ENCODE measurements at regions not wholly inside any gene's neighbourhood (a gene's known extent, or its start where the extent isn't known, plus 50 kb on each side); places are given as distances from the start of the nearest gene placed in this dataset.

GRCh38 chrX:7635604-7636003 is 207.4 kb upstream of the VCX start:
- no TSS peak for BruUV-seq (replicated peaks)
- no peaks in the 10 kb centered on the region for H3K4me1 ChIP-seq (ENCODE audit: control insufficient read depth, extremely low read depth, insufficient read depth, low read length)
- H3K36me3 ChIP-seq (ENCODE audit: control insufficient read depth in 2 of 2, extremely low read depth in 1 of 2, insufficient read depth in 2 of 2, low read length in 2 of 2): no peaks in the 10 kb centered on the region
- TF ChIP-seq JUN (IDR thresholded peaks at IDR 0.05; ENCODE audit: borderline replicate concordance, insufficient read depth, insufficient read length, low read depth) (no peak), GATA2 (IDR thresholded peaks at IDR 0.05; ENCODE audit: insufficient read depth, insufficient read length, low read depth, low read length) (no peak), POLR2AphosphoS5 (IDR thresholded peaks at IDR 0.05; ENCODE audit: insufficient read depth, low read depth, low read length) (no peak), POLR2A (IDR thresholded peaks at IDR 0.05; ENCODE audit: low read depth, low read length) (no peak), MYC (IDR thresholded peaks at IDR 0.05; ENCODE audit: low read depth, low read length) (no peak), CTCF (IDR thresholded peaks at IDR 0.05; ENCODE audit: extremely low read depth in 1 of 2, insufficient read depth in 1 of 2, low read depth in 1 of 2, low read length in 2 of 2) (no peak)
- no peak overlapping the region for H2AFZ ChIP-seq (ENCODE audit: low read depth, low read length)
- H4K20me1 ChIP-seq (replicated peaks; ENCODE audit: control insufficient read depth, extremely low read depth, insufficient read depth, low read length): no peaks in the 10 kb centered on the region
- dilution Hi-C loops (cut with MboI; ENCODE audit: extremely low pct_ligation_motif_present, low sequenced_read_pairs): no loop called here
- DNase-seq (ENCODE audit: low read depth, low spot score) (no peak), FAIRE-seq (no peak)
- POLR2A ChIA-PET: no interaction called here
- CTCF ChIA-PET: no interaction called here
- H3K9ac ChIP-seq (replicated peaks; ENCODE audit: extremely low read depth, insufficient read depth, low read length): no peak overlapping the region
- H3K27me3 ChIP-seq (ENCODE audit: control insufficient read depth in 2 of 2, insufficient read depth in 2 of 2, low read length in 2 of 2): no peaks in the 10 kb centered on the region
- H3K9me3 ChIP-seq (replicated peaks; ENCODE audit: control insufficient read depth, insufficient read depth, low read length): no peaks in the 10 kb centered on the region
- no peak overlapping the region for H3K4me3 ChIP-seq (replicated peaks in 1 of 3; ENCODE audit: insufficient read depth in 1 of 3, low read depth in 1 of 3, low read length in 3 of 3)
- no peak overlapping the region for H3K4me2 ChIP-seq (ENCODE audit: insufficient read depth, low read length)
- no peaks in the 10 kb centered on the region for H3K9me1 ChIP-seq (replicated peaks; ENCODE audit: control insufficient read depth, extremely low read depth, insufficient read depth, low read length)
- H3K27ac ChIP-seq (ENCODE audit: insufficient read depth, low read depth, low read length): no peak overlapping the region
- intact Hi-C loops (cut with micrococcal nuclease): no loop called here
- H3K79me2 ChIP-seq (ENCODE audit: control insufficient read depth, insufficient read depth, low read length): no peaks in the 10 kb centered on the region

- Histone ChIP-seq H3K9ac (replicated peaks; ENCODE audit: extremely low read depth, insufficient read depth, low read length) (no peak overlapping the region), H2AFZ (ENCODE audit: low read depth, low read length) (no peak overlapping the region), H3K9me3 (replicated peaks; ENCODE audit: control insufficient read depth, insufficient read depth, low read length) (no peaks in the 10 kb centered on the region), H3K27ac (ENCODE audit: insufficient read depth, low read depth, low read length) (no peak overlapping the region), H3K4me2 (ENCODE audit: insufficient read depth, low read length) (no peak overlapping the region), H3K36me3 (ENCODE audit: control insufficient read depth in 2 of 2, extremely low read depth in 1 of 2, insufficient read depth in 2 of 2, low read length in 2 of 2) (no peaks in the 10 kb centered on the region), H3K4me3 (replicated peaks in 1 of 3; ENCODE audit: insufficient read depth in 1 of 3, low read depth in 1 of 3, low read length in 3 of 3) (no peak overlapping the region), H3K4me1 (ENCODE audit: control insufficient read depth, extremely low read depth, insufficient read depth, low read length) (no peaks in the 10 kb centered on the region), H3K27me3 (ENCODE audit: control insufficient read depth in 2 of 2, insufficient read depth in 2 of 2, low read length in 2 of 2) (no peaks in the 10 kb centered on the region), H3K9me1 (replicated peaks; ENCODE audit: control insufficient read depth, extremely low read depth, insufficient read depth, low read length) (no peaks in the 10 kb centered on the region), H3K79me2 (ENCODE audit: control insufficient read depth, insufficient read depth, low read length) (no peaks in the 10 kb centered on the region), H4K20me1 (replicated peaks; ENCODE audit: control insufficient read depth, extremely low read depth, insufficient read depth, low read length) (no peaks in the 10 kb centered on the region)
- DNase-seq (ENCODE audit: low read depth, low spot score) (no peak), FAIRE-seq (no peak)
- POLR2A ChIA-PET: no interaction called here
- dilution Hi-C loops (cut with MboI; ENCODE audit: extremely low pct_ligation_motif_present, low sequenced_read_pairs) (no loop called here), intact Hi-C loops (cut with micrococcal nuclease) (no loop called here)
- CTCF ChIA-PET: no interaction called here
- no TSS peak for BruUV-seq (replicated peaks)
- TF ChIP-seq MAX (IDR thresholded peaks at IDR 0.05; ENCODE audit: insufficient read depth, insufficient read length) (no peak), EZH2 (IDR thresholded peaks at IDR 0.05; ENCODE audit: borderline replicate concordance, low read depth, low read length, severe bottlenecking) (no peak), CTCF (IDR thresholded peaks at IDR 0.05; ENCODE audit: extremely low read depth in 1 of 2, insufficient read depth in 1 of 2, low read depth in 1 of 2, low read length in 2 of 2) (no peak), POLR2A (IDR thresholded peaks at IDR 0.05; ENCODE audit: low read depth, low read length) (no peak)
Measured at GRCh38 chrX:7620560-7620959, 222.4 kb upstream of the VCX start.
